ENCODE measurements at regions not wholly inside any gene's neighbourhood (a gene's known extent, or its start where the extent isn't known, plus 50 kb on each side); places are given as distances from the start of the nearest gene placed in this dataset.

GRCh38 chr9:113754739-113755138, 121.4 kb upstream of the ZNF618 start:
- intact Hi-C loops (cut with DNase I) = no loop called here
- H3K9me3 ChIP-seq = no peaks in the 10 kb centered on the region
- no peak overlapping the region for H3K4me3 ChIP-seq
- ATAC-seq = no peak
- peaks cover 11% of the 10 kb centered on the region for H3K27me3 ChIP-seq (ENCODE audit: low read depth)
- no peak overlapping the region for H3K27ac ChIP-seq
- TF ChIP-seq CTCF (IDR thresholded peaks at IDR 0.05) = no peak
- H3K4me1 ChIP-seq = no peaks in the 10 kb centered on the region
- no peaks in the 10 kb centered on the region for H3K36me3 ChIP-seq
- DNase-seq = no peak

- Histone ChIP-seq H3K4me3 (no peak overlapping the region), H3K27ac (no peak overlapping the region), H3K4me1 (no peaks in the 10 kb centered on the region), H3K27me3 (ENCODE audit: low read depth) (peaks cover 11% of the 10 kb centered on the region), H3K36me3 (no peaks in the 10 kb centered on the region), H3K9me3 (no peaks in the 10 kb centered on the region)
- ATAC-seq (no peak), DNase-seq (no peak)
- TF ChIP-seq CTCF (IDR thresholded peaks at IDR 0.05) = no peak
- intact Hi-C loops (cut with DNase I) = no loop called here
These were observed 120.7 kb upstream of the ZNF618 start for GRCh38 chr9:113755433-113755832.

- DNase-seq (no peak), ATAC-seq (no peak)
- TF ChIP-seq CTCF (IDR thresholded peaks at IDR 0.05) = no peak
- intact Hi-C loops (cut with DNase I) = no loop called here
- H3K9me3 ChIP-seq = no peaks in the 10 kb centered on the region
- H3K4me1 ChIP-seq = no peaks in the 10 kb centered on the region
- no peak overlapping the region for H3K4me3 ChIP-seq
- no peak overlapping the region for H3K27ac ChIP-seq
- H3K27me3 ChIP-seq (ENCODE audit: low read depth) = peaks cover 11% of the 10 kb centered on the region
- H3K36me3 ChIP-seq = no peaks in the 10 kb centered on the region
These were observed 119.5 kb upstream of the ZNF618 start for GRCh38 chr9:113756476-113757192.

- H3K36me3 ChIP-seq = no peaks in the 10 kb centered on the region
- no peaks in the 10 kb centered on the region for H3K9me3 ChIP-seq
- TF ChIP-seq CTCF (IDR thresholded peaks at IDR 0.05) = no peak
- ATAC-seq (no peak), DNase-seq (no peak)
- intact Hi-C loops (cut with DNase I) = no loop called here
- H3K27me3 ChIP-seq (ENCODE audit: low read depth) = no peaks in the 10 kb centered on the region
- H3K4me3 ChIP-seq = no peak overlapping the region
- H3K4me1 ChIP-seq = no peaks in the 10 kb centered on the region
- H3K27ac ChIP-seq = no peak overlapping the region
These were observed 112.7 kb upstream of the ZNF618 start for GRCh38 chr9:113763429-113763828.

- Histone ChIP-seq H3K4me1 (no peaks in the 10 kb centered on the region), H3K9me3 (no peaks in the 10 kb centered on the region), H3K36me3 (no peaks in the 10 kb centered on the region), H3K27me3 (ENCODE audit: low read depth) (no peaks in the 10 kb centered on the region), H3K27ac (no peak overlapping the region), H3K4me3 (no peak overlapping the region)
- DNase-seq = no peak
- ATAC-seq = no peak
- no peak for TF ChIP-seq CTCF (IDR thresholded peaks at IDR 0.05)
- intact Hi-C loops (cut with DNase I) = no loop called here
These were observed 111.5 kb upstream of the ZNF618 start for GRCh38 chr9:113764572-113764971.

Measured in lower lobe of right lung (tissue), 2 donors.